HG02678 (cell line): ENCODE measurements at regions not wholly inside any gene's neighbourhood (a gene's known extent, or its start where the extent isn't known, plus 50 kb on each side); places are given as distances from the start of the nearest gene placed in this dataset.

Source experiments
- ATAC-seq: cut with Tn5 transposase; IDR thresholded peaks from one replicate; pipeline ENCODE4 v1.9.1; 2021; ENCODE audit warnings: mild to moderate bottlenecking, moderate library complexity; ENCODE audit not compliant: unreplicated experiment

GRCh38 chr2:158009399-158009798 lies 92.3 kb upstream of the UPP2 start:
- ATAC-seq: no peak

DNA sequence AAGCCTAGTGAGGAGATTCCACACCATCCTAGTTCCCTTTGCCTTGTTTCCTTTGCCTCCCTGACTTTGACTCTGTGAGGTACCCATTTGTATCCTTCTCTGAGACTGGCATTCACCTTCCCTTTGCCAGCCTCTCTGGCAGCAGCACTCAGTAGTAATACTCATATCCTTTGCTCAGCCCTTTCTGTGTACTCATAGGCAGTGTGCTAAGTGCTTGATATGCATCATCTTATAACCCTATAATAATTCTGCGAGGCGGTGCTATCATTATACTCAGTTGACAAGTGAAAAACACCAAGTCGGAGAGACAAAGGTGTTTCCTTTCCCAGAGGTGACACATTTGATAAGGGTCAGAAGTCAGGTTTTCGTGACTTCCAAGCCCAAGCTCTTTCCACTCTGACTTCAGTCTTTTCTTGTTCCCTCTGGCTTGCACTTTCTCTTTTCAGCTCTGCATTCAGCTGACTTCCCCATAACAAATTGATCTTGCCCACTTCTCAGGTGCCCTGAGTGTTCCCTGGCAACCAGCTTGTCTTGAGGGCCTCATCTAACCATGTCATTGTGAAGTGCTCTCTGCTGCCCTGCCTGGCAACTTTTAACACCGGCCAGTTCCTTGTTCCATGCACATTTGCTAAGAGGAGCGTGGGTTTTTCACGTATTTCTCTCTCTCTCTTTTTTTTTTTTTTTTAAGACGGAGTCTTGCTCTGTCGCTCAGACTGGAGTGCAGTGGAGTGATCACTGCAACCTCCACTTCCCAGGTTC lies 94.5 kb upstream of the UPP2 start:
- no peak for ATAC-seq

DNA sequence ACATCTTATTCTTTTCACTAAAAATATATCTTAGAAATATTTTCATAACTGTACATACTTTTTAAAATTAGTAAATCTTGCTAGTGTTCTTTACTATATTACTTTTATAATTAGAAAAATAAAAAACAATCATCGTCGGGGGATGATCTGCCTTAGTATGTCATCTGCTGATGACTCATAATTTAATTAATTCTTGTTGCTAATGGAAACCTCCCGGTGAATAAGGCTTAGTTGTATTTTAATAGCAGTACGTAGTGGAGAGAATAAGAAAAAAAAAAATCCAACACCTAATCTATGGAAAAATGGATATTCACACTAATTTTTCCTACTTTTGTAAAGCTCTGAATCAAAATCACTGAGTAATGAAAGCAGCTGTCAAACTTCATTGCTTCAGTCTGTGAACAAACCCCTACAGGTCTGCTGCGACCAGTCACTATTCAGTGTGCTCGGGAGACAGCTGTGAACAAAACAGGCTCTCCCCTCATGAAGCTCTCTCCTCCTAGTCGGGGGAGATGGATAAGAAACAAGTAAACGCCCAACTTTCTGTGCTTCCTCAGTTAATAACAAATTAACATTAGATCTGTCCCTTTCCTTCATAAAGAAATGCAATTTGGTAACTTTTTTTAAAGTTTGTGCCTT lies 97.4 kb upstream of the UPP2 start:
- no peak for ATAC-seq

DNA sequence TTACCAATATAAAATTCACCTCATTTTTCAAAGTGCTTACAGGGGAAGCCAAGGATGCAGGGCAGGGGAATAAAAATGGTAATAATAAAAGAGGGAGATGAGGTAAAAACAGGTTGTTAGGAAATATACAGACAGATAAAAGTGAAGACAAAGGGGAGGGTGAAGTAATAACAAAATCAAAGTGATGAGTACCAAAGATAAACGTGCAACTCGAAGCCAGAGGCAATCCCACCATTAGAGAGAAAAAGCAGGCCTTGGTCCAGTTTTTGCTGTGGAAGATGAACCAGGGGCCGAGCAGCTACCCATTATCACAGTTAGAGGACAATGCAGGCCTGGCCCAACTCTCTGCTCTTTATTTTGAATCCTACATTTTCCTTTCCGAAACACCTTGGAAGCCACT lies 99.6 kb upstream of the UPP2 start:
- ATAC-seq: no peak

DNA sequence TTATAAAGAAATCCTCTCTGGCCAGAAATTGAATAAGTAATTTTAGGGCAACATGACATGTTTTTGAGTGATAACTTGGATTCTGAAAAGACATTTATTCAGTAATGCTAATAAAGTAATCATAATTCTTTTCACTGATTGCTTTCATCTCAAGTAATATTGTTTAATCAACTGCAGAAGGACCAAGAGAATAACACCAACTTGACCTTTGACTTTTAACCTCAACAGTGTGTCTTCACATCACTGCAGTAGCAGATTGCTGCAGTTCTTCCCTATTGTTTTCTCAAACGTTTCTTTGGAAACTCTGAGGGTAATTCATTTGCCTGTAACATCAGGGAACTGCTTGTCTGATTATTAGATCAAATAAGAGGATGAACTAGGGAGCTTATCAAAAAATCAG lies 104.9 kb upstream of the UPP2 start:
- ATAC-seq: no peak

DNA sequence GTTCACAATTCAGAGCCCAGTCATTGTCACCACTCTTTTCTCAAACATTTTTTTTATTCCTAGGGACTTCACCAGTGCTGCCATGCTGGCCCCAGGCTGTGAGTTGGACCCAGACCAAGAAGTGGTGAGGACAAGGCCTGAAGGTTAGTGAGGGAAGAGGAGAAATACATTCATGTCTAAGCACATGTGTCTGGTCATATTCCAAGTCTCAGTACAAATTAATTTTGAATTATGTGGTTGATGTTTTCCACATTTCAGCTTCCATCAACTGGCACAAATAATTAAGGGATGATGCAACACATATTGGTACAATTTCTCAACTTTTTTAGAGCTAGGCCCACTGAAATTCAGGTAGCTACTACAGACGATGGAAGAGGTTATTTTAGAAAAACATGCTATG lies 106.6 kb upstream of the UPP2 start:
- no peak for ATAC-seq

- no peak for ATAC-seq
Measured at GRCh38 chr2:157991932-157992331, 109.7 kb upstream of the UPP2 start.

DNA sequence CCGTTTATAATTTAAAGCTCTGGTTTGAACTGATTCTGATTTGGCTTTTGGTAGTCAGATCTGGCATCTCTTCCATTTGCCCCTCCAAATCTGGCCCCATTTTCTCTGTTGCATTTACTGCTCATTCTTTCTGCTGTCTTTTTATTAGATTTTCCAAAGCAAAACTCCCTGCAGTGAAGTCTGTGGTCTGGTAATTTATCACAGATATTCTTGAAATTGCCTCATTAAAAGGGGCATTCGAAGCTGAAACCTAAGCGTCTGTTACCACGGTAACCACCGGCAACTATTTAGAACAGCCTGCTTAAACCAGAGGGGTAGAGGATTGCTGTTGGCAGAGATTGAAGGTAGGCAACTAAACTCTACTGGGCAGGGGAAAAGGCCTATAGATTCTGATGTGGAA lies 111.5 kb upstream of the UPP2 start:
- no peak for ATAC-seq

- ATAC-seq: no peak
Measured at GRCh38 chr2:157989227-157989626, 112.4 kb upstream of the UPP2 start.

GRCh38 chr2:157986761-157987160 lies 110.6 kb upstream of the ACVR1 start:
- ATAC-seq: no peak

GRCh38 chr2:157984866-157985265 lies 108.7 kb upstream of the ACVR1 start:
- ATAC-seq: no peak

DNA sequence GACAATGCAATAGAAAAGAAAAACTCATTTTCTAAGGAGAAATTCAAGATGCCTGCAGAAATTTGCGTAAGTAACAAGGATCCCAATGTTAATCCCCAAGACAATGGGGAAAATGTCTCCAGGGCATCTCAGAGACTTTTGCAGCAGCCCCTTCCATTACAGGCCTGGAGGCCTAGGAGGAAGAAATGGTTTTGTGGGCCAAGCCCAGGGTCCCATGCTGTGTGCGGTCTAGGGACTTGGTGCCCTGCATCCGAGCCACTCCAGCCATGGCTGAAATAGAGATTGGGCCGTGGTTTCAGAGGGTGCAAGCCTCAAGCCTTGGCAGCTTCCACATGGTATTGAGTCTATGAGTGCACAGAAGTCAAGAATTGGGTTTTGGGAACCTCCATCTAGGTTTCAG lies 103.9 kb upstream of the ACVR1 start:
- no peak for ATAC-seq

DNA sequence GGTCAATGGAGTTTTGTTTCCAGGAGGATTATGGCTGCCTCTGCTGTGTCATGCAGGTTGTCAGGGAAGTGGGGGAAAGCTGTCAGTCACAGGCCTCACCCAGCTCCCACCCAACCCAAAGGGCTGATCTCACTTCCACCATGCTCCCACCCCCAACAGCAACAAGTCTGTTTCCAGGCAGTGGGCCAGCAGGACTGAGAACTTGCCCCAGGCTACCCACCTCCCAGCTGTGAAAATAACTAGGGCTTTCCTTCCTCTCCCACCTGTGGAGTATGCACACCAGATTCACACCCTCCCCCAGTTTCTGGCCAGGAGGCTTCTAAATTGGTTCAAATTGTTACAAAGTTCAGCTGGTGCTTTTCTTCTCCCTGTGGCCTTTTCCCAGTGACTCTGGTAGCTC lies 95.6 kb upstream of the ACVR1 start:
- ATAC-seq: no peak

DNA sequence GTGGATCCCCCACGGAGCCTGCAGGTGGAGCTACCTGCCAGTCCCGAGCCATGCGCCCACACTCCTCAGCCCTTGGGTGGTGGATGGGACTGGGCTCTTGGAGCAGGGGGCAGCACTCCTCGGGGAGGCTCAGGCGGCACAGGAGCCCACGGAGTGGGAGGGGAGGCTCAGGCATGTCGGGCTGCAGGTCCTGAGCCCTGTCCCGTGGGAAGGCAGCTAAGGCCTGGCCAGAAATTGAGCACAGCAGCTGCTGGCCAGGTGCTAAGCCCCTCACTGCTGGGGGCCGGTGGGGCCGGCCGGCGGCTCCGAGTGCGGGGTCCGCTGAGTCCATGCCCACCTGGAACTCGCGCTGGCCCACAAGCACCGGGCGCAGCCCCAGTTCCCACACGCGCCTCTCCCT lies 91.7 kb upstream of the ACVR1 start:
- ATAC-seq: no peak

GRCh38 chr2:157959249-157959648 lies 83.1 kb upstream of the ACVR1 start:
- ATAC-seq: no peak

GRCh38 chr2:157957596-157957995 lies 81.5 kb upstream of the ACVR1 start:
- no peak for ATAC-seq

- no peak for ATAC-seq
Measured at GRCh38 chr2:157952558-157952957, 76.4 kb upstream of the ACVR1 start.

GRCh38 chr2:157948856-157949255 lies 72.7 kb upstream of the ACVR1 start:
- no peak for ATAC-seq

GRCh38 chr2:157946919-157947557 lies 70.9 kb upstream of the ACVR1 start:
- ATAC-seq: no peak

GRCh38 chr2:157940024-157940423 lies 63.9 kb upstream of the ACVR1 start:
- ATAC-seq: no peak

- no peak for ATAC-seq
Measured at GRCh38 chr2:157938556-157938955, 62.4 kb upstream of the ACVR1 start.

GRCh38 chr2:157936406-157936805 lies 60.3 kb upstream of the ACVR1 start:
- no peak for ATAC-seq
